Activated T-helper 2 cell treated with anti-CD3 and anti-CD28 coated beads, Interferon-gamma antibody, Interleukin-2, Interleukin-4, amounts not matched to agents 10 μg/mL and 5 μg/mL and 100 μg/mL, durations not matched to agents 14 hours and 24 hours and 36 hours (primary cell): ENCODE measurements at regions not wholly inside any gene's neighbourhood (a gene's known extent, or its start where the extent isn't known, plus 50 kb on each side); places are given as distances from the start of the nearest gene placed in this dataset.

Experiments
- DNase-seq: peaks from one replicate; pipeline ENCODE4 v3.0.0; 2021; ENCODE audit warnings: low spot score
- H3K27ac Mint-ChIP-seq: one replicate; pipeline ENCODE4 v1.8.0; 2021; ENCODE audit warnings: mixed read lengths
- H3K27me3 Mint-ChIP-seq: one replicate; pipeline ENCODE4 v1.8.0; 2021; ENCODE audit warnings: low read depth, mixed read lengths
- H3K36me3 Mint-ChIP-seq: one replicate; pipeline ENCODE4 v1.8.0; 2021; ENCODE audit warnings: low read depth, mixed read lengths
- H3K4me1 Mint-ChIP-seq: one replicate; pipeline ENCODE4 v1.8.0; 2021; ENCODE audit warnings: low read depth, mixed read lengths
- H3K4me3 Mint-ChIP-seq: one replicate; pipeline ENCODE4 v1.8.0; 2021; ENCODE audit warnings: low read depth, mild to moderate bottlenecking, moderate library complexity, mixed read lengths
- H3K9me3 Mint-ChIP-seq: one replicate; pipeline ENCODE4 v1.8.0; 2021; ENCODE audit warnings: mixed read lengths
- intact Hi-C: fragments of 100-400 bp; cut with micrococcal nuclease; formaldehyde crosslinking; loops from one replicate; pipeline ENCODE4 v1.15.1; 2023

DNA sequence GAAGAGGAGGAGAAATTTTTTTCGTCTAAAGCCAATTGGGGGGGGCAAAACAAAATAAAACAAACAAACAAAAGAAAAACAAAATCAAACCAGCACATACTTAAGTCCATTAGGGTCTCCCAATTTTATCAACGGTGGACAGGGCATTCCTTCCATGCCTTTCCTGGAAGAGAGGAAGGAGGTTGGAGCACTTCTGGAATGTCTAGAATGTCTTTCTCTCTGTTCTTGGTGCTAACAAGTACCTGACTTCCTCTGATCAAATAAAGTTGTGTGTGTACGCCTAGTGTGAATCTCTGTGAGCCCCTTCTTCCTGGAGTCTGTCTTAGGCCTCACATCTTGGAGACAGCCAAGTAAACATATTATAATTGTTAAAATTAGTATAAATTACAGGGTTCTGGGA, 399.0 kb upstream of the LRRTM1 start:
- H3K27ac Mint-ChIP-seq: no peak overlapping the region
- no peaks in the 10 kb centered on the region for H3K36me3 Mint-ChIP-seq
- no peaks in the 10 kb centered on the region for H3K4me1 Mint-ChIP-seq
- no peak for DNase-seq
- H3K9me3 Mint-ChIP-seq: peaks cover 35% of the 10 kb centered on the region
- H3K27me3 Mint-ChIP-seq: no peaks in the 10 kb centered on the region
- intact Hi-C loops: no loop called here
- H3K4me3 Mint-ChIP-seq: no peak overlapping the region

DNA sequence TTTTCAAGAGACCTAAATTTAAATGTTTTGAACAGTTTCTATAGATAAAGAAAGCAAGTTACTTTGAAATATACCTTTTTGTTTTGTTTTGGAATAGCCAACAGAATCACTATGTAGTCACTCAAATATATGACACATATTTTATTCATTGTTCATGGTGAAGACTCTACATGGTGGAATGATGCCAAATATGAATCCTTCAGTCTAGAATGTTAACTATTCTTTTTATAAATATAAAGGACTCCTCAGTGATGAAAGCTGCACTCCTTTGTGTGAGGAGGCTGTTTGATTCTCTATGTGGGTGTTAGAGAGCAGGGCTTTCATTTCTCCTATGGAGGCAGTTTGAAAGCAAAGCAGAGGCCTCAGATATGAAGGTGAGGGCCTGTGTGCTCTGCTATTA, 396.4 kb upstream of the LRRTM1 start:
- no peak overlapping the region for H3K27ac Mint-ChIP-seq
- no peaks in the 10 kb centered on the region for H3K4me1 Mint-ChIP-seq
- intact Hi-C loops: no loop called here
- DNase-seq: no peak
- no peaks in the 10 kb centered on the region for H3K36me3 Mint-ChIP-seq
- H3K4me3 Mint-ChIP-seq: no peak overlapping the region
- no peaks in the 10 kb centered on the region for H3K27me3 Mint-ChIP-seq
- peaks cover 40% of the 10 kb centered on the region for H3K9me3 Mint-ChIP-seq
